RKO (cell line): ENCODE measurements at regions not wholly inside any gene's neighbourhood (a gene's known extent, or its start where the extent isn't known, plus 50 kb on each side); places are given as distances from the start of the nearest gene placed in this dataset.

Source experiments
- DNase-seq: peaks from one replicate; pipeline ENCODE4 v3.0.0-alpha.2; 2016; ENCODE audit warnings: low spot score

DNA sequence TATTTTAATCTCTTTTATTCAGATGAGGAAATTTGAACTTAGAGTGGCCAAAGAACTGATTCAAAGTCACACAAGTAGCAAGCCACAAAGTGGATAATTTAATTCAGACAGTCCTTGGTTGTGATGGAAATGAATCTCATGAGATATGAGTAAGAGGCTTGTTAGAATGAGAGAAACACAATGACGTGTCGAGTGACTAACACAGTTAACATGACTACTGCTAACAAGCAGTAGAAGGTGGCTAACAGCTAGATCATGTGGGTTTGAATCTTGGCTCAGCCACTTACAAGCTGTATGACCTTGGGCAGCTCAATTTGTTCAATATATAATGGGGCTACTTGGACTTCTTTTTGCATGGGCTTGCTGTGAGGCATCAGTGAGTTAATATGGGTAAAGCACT lies 104.5 kb upstream of the LMO4 start:
- DNase-seq, result peak; percentile 97

DNA sequence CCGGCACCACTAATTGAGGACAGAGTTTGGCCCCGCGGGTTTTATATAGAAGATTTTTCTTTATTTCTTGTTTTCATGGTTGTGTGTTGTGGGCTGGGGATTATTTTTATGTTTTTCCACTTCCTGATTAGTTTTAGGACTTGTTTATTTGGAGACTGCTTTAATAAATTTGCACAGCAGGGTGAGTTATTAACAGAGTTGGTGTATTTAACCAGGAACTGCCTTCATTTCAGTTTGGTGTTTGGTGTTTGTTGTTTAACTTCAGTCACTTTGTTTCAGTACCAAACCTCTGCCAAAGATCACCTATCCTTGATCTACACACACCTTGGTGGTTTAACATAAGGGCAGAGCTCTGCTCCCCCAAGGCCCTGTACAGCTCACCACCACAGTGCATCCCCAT lies 103.5 kb upstream of the LMO4 start:
- DNase-seq, result no peak

DNA sequence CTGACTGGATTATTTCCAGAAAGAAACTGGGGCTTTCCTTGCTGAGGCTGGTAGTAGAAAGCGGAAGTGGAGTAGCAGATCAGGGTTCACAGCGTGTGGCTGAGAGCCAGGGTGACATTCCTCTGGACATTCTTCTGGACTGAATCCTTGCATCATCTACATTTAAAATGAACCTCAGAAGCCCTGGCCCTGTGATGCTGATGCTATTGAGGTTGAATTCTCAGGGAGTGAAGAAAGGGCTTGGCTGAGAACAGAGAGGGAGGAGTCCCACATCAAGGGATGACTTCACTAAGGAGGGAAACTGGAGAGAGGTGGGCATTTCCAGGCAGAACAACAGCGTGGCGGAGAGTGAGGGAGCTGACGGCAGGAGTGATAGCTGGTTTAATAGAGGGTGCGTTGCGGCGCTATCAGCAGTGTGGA lies 102.3 kb upstream of the LMO4 start:
- peak; percentile 59 for DNase-seq

DNA sequence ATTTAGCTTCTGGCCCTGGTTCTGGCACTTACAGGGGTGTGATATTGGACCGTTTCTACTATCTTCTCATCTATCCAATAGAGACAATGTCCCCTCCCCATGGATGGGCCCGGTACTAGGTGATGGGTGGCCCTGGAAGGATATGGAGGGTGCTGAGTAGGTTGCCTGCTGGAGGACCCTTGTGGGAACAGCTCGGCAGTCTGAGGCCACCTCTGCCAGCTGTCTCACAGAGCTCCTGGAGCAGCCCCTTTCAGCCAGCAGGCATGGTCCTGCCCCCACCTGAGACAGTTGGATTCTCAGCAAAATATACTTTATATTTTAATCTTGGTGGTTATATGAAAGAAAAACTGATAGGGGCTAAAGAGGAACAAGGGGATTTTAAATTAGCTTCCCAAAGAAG lies 101.0 kb upstream of the LMO4 start:
- no peak for DNase-seq

DNA sequence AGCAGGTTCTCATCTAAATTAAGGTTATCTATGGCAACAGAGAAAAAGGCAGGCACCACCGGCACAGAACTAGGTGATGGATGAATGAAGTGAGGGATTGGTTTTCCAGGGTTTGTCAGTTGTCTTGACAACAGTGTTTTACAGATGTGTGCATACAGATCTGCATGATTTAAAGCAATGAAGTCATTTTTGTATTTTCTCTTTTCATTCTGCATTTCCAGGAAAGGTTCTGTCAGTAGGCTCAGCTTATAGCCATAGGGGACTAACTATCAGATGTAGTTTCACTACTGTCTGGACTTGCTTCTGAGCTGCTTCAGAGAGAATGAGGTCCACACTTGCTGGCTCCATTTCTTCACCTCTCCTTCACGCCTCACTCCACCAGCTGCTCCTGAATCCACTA lies 98.2 kb upstream of the LMO4 start:
- DNase-seq, result no peak

DNA sequence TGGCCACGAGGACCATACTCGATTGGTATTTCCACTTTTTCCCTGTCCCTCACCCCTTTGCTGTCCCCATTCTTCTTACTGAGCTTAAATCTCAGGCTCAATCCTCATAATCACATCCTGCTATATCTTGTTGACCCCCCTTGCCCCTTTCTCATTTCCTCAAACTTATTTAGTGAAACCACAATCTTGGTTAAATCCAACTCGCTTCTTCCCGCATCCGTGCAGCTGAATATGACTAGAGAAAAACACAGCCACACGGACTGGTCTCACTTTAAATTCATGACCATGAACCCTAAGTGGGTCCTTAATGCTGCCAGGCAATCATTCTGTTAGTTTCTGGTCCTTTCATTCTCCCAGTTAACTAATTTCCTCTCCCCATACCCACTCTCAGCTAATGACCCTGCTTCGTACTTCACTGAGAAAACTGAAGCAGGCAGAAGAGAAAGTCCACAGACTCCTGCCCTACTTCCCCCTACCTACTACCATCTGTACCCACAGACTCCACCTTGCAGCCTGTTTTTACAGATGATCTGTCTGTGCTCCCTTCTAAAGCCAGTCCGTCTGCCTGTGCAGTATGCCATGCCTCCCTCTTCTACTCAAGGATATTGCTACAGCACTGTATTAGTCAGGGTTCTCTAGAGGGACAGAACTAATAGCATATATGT lies 96.8 kb upstream of the LMO4 start:
- DNase-seq, result no peak

DNA sequence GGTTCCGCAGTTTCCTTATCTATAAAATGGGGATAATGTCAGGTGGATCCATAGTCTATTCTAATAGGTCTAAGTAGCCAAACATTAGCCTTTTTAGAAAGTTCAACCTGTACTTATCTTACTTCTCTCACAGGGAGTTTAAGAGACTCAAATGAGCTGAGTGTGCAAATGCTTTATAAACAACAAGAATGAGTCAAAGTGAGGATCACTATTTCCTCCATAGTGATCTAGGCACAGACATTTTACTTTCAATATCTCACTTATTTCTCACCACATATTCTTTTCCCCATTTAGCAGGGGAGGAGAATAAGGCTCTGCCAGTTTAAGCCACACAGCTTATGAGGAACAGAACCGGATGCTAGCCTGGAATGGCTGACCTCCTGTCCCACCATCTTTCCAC lies 92.1 kb upstream of the LMO4 start:
- no peak for DNase-seq

DNA sequence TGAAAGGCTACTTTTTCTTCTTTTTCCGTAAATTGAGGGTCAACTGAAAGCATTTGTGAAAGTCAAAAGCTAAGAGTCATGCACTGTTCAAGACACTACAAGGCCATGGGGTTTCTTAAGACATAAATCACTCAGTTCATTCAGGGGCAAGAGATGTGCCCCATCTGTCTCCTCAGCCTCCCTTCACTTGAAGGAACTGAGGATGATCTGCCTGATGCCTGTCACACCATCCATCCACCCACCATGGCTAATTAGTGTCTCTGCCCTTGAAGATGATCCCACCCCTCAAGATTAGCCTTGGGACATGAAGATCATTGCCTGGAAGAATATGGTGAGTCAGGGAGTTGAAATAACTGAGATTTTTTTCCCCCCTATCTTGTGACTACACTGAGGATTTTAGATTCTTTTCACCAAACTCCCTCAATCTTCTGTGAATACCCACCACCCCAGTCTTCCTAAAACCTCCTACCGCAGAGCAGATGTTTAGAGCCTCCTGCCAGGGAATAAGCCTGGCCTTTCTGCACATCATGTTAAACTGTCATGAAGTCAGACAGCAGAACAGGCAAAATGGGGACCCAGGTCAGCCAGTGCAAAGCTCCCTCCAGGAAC lies 88.6 kb upstream of the LMO4 start:
- DNase-seq, result no peak

DNA sequence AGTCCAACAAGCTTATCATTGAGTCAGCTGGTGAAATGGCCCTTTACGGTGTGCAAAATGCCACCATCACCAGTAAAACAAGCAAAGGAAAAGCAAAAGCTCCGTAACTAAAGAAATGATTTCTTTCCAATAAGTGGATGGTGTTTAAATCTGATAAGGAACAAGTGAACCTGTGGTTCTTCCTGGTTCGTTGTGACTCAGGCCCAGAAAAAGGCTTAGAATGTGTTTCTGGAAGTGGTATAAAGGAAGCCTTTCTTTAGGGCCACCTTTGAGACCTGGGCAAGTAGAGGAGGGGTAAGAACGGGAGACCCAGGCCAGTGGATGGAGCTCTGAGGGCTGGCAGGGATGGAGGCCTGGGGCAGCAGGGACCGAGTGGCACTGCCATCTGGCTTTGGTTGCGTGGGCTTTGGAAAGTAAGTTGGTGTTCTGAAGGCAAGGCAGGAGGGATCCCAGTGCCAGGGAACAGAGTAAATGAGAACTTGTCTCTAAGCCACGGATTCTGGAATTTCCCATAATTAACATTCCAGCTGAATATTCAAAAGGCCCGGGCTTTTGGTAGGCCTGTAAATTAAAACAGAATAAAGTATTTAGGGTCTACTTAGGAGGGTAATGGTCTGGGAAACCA lies 87.9 kb upstream of the LMO4 start:
- no peak for DNase-seq

DNA sequence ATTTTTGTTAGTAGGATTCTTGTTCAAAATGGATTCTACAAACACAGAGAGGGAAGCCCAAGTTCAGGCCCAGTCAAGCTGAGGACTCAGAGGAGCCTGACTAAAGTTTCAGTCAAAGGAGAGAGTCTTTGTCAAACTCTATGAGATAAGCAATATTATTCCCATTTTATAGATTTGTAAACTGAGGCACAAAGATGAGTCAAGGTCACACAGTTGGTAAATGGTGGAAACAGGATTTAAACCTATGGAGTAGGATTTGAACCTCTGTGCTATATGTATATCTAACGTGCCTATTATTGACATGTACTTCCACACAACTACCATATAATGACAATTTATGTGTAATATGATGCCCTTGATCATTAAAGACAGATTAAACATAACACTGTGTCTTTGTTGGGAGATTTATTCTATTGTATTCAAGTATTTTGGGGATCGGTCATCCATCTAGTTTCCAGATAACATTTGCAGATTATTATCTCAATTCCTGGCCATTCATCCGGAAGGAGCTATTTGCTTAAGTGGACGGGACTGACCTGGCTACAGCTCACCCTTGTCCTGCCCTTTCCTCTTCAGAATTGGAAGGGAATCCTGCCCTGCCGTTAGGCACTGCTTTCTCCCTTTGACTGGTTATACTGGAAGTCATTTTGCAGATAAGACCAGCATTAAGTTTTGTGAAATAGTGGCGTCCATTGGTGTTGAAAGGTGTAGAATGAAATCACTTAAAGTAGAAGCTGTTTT lies 86.1 kb upstream of the LMO4 start:
- no peak for DNase-seq

DNA sequence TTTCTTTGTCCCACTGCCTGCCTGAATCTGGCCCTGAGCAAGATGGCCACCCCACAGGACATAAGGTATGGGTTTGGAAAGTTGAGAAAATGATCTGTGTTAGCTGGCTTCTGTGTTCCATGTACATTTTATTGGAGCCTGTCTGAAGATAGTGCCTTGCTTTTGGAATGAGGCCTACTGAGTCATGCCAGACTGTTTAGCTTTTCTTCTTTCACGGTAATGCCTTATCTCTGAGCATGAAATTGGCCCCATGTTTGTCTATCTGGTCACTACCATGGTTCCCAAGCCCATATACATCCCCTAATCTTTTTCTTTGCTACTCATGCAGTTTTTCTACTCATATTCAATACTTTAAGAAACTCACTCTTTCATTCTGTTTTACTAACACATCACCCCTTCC lies 85.1 kb upstream of the LMO4 start:
- no peak for DNase-seq

DNA sequence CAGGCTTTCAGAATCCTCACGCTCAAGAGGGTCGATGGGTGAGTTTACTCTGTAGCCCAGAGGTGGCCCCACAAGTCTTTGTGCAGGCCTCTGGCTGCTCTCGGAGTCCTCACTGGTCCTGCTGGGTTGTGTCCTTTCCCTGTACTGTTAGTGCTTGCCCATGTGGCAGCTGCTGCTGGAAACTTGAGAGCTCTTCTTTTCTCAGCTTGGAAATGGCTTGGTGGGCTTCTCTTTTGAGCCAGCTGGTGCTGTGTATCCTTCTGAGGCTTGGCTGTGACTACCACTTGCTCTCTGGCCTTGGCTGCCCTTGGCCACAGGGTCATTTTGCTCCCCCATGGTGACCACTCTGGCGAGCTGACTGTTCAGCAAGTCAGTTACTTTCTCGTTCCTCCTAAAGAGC lies 82.2 kb upstream of the LMO4 start:
- DNase-seq, result no peak

DNA sequence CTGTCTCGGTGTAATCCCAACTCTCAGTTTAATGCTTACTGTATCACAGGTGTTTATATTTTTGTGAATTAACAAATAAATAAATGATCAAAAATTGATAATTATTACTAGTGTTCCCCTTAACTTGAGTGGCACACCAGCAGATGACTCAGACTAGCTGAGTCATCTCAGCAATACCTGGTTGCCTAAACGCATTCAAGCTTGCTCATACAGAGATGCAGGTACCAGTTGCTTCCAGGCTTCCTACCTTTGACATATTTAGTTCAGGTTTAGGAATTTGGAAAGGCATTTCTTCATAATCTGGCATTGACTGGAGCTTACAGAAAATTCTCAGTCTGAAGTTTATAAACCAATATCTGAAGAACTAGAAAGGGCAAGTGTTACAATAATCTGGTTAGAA lies 78.9 kb upstream of the LMO4 start:
- no peak for DNase-seq

DNA sequence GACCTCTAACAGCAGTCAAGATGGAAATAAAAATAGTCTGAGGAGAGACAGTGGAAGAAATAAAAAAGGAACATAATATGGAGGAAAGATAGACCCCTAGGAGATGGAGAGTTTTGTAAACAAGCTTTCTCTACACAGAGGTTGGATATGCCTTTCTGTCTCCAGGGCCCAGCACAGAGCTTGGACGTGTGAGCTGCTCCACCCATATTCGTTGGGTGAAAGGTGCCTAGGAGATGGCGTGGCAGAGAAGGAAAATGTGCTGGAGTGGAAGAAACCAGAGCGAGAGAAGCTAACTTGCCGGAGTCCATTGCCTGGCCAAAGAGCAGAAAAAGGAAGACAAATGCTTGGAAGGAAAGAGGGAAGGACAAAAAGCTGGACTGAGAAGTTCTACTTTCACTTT lies 78.3 kb upstream of the LMO4 start:
- no peak for DNase-seq

DNA sequence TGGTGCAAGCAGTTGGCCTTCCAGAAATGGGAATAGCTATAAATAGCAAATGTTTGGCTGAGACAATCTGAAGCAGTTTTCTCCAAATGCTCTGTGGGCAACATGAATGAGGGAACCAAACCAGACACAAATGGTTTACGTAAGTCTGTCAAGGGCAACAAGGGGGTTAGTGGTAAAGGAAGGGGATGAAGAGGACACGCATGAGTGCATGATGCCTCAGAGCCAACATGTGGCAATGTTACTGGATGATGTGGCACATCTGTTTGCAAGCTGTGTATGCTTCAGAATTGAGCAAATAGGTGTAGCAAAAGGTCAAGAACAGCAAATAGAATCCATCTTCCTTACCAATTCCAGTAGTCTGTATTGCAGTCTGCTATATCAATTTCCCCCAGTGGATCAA lies 76.3 kb upstream of the LMO4 start:
- no peak for DNase-seq

DNA sequence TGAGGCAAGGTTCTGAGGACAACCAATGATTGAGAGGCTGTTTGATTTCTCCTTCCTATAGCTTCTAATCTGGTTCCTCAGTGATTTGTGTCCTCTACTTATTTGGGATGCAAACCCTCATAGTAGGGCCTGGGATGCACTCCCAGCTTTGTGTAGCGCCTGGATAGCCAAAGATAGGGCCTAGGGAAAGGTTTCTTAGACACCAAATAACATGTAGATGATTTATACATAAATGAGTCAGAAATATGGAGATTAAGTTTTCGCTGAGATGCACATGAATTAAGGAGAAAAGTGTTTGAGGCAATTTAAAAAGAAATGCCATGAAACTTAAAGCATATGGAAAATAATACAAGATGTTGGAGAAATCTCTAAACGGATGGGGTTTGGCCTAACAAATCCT lies 66.0 kb upstream of the LMO4 start:
- no peak for DNase-seq

DNA sequence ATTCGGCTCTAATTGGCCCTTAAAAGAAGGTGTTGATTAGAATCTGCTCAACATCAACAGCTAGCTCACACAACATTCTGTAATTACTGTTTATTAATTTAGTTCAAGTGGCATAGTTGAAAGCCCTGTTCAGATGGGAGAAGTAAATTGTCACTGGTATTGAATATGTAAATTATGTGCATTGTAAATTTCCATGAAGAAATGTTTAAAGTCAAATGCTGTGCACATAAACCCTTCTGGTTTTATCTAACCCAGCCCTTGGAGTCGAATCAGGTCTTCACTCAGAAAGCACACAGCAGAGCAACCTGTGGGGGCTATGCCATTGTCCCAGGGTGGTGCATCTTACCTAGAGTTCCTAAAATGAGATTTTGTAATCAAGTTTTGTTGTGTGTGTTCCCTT lies 65.4 kb upstream of the LMO4 start:
- DNase-seq, result no peak

DNA sequence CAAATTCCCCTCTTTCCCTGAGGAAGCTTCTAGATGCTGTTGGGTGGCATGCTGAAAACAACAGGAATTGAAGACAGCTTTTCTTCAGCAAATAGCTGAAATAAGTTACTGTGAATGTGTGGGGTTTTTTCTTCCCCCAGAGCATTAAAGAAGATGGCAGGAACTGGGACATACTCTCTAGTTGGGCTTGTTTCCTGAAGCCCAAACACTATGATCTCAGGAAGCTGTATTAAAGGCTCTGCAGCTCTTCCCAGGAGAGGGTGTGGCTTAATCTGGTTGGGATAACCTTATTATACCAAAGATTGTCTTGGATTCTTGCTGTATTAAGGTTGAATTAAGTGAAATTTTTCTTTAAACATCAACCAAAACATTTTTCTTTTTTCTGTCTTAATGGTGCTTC lies 64.9 kb upstream of the LMO4 start:
- DNase-seq, result no peak

DNA sequence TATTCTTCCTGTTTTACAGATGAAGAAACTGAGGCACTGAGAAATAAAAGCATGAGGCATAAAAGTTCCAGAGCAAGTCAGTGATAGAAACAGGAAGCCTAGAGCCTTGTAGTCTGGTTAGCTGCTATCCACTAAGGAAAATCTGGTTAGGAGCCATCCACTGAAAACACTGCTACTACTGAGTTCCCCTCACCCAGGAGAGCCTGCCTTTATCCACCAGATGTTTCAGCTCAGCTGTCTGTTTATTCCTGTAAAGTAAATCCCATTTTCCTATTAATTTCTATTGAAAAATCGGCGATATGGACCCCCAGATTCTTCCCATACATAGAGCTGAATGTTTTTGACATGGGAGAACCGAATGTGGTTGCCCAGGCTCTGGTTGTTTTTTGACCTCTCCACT lies 63.7 kb upstream of the LMO4 start:
- no peak for DNase-seq

DNA sequence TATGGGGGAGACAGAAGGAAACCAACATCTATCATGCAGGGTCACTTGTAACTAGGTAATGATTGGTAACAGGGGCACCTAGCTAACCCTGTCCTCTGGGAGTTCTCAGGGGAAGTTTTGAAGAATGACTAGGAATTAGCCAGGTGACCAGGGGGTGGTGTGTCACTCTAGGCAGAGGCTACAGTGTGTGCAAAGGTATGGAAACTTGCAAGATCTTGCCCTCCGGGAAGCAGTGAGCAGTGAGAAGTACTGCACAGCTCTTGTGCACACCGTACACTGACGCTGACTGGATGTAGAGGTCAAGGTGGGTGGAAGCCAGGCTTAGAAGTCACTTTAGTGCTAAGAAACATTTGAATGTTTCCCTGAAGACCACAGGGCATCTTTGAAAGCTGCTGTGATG lies 62.9 kb upstream of the LMO4 start:
- DNase-seq, result no peak

DNA sequence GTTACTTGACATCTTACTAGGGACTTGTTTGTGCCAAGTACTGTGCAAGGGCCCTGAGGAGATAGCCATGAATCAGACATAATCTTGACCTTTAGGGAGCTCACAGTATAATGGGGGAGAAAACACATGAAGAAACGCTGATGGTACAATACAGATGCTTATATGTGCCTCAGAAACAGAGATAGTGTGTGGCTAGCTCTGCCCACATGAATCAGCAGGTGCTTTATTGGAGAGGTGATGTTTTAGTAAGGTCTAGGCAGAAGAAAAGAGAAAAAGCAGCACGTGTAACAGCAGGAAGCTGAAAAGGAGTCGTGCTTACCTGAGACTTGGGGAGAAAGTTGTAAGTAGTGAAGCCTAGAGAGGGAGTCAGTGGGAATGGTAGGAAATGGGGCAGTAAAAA lies 60.6 kb upstream of the LMO4 start:
- DNase-seq, result no peak

DNA sequence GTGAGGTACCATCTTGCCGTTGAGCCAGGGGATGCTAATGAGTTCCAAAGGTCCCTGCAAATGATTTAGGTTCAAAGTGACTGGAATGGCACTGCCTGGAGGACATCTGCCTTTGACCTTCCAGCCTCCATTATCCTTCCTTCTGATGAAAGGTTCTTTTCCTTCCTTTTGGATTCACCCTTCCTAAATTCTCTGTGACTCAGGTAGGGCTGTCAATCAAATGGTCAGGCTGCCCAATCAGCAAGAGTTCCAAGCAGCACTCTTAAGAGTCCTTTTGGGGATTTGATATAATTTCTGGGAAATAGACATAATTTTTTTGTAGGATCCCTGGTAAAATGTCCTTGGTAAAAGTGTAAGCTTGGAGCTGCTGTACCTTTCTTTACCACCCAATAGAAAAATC lies 58.8 kb upstream of the LMO4 start:
- no peak for DNase-seq

DNA sequence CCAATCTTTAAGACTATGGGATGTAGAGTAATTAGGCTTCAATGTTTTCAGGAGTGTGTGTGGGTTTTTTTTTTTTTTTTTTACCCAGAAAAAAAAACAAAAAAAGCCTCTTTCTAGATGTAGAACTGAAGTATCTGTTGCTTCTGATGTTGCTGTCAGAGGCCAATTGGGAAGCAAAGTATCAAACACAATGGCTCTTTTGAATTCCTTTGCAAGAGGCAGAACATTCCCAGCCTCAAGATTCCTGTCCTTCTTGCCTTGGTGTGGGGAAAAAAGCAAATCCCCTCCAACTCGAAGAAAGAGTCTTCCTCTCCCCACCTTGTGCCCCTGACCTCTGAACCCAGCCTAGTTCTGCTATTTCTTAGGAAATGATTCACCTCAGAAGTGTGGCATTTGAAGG lies 55.4 kb upstream of the LMO4 start:
- no peak for DNase-seq
